GM23338 (cell line): ENCODE measurements at regions not wholly inside any gene's neighbourhood (a gene's known extent, or its start where the extent isn't known, plus 50 kb on each side); places are given as distances from the start of the nearest gene placed in this dataset.

ENCODE experiments used
- ATAC-seq: fragments of 200-7000 bp; cut with Tn5 transposase; 3 replicates; pipeline ENCODE4 v1.9.1; 2020
- DNase-seq: peaks from one replicate; pipeline ENCODE4 v3.0.0-alpha.2; 2015; ENCODE audit warnings: low spot score
- H2AFZ ChIP-seq: fragments of 200-600 bp; sonication (generic); 2 replicates; pipeline ENCODE4 v1.8.0; 2016; ENCODE audit warnings: antibody characterized with exemption, mild to moderate bottlenecking, moderate library complexity
- H3F3A ChIP-seq: fragments of 200-600 bp; sonication (generic); replicated peaks from 2 replicates; pipeline ENCODE4 v1.8.0; 2017; ENCODE audit warnings: antibody characterized with exemption, mixed run types, low read depth
- H3K27ac ChIP-seq: fragments of 200-600 bp; sonication (generic); 2 replicates; pipeline ENCODE4 v1.6.1; 2016; ENCODE audit warnings: low read depth
- H3K27me3 ChIP-seq: fragments of 200-600 bp; sonication (generic); 2 replicates; pipeline ENCODE4 v1.8.0; 2016; ENCODE audit warnings: mild to moderate bottlenecking, mixed run types, moderate library complexity; ENCODE audit not compliant: insufficient read depth
- H3K36me3 ChIP-seq: fragments of 200-600 bp; sonication (generic); 2 replicates; pipeline ENCODE4 v1.8.0; 2016; ENCODE audit warnings: mild to moderate bottlenecking; ENCODE audit not compliant: insufficient read depth
- H3K4me1 ChIP-seq: fragments of 200-600 bp; sonication (generic); 2 replicates; pipeline ENCODE4 v1.8.0; 2016; ENCODE audit warnings: mild to moderate bottlenecking, moderate library complexity; ENCODE audit not compliant: insufficient read depth
- H3K4me2 ChIP-seq: fragments of 200-600 bp; sonication (generic); 2 replicates; pipeline ENCODE4 v1.7.1; 2017; ENCODE audit warnings: mixed run types
- H3K4me3 ChIP-seq: fragments of 200-600 bp; sonication (generic); 2 replicates; pipeline ENCODE4 v1.6.1; 2016; ENCODE audit warnings: mixed run types
- H3K79me2 ChIP-seq: fragments of 200-600 bp; sonication (generic); replicated peaks from 2 replicates; pipeline ENCODE4 v1.8.0; 2017; ENCODE audit warnings: mild to moderate bottlenecking; ENCODE audit not compliant: insufficient read depth
- H3K9me2 ChIP-seq: fragments of 200-600 bp; sonication (generic); 2 replicates; pipeline ENCODE4 v1.8.0; 2017; ENCODE audit not compliant: insufficient read depth
- H4K20me1 ChIP-seq: fragments of 200-600 bp; sonication (generic); replicated peaks from 2 replicates; pipeline ENCODE4 v1.8.0; 2017; ENCODE audit warnings: mild to moderate bottlenecking; ENCODE audit not compliant: insufficient read depth
- H3K27ac Mint-ChIP-seq: 2 replicates; pipeline ENCODE4 v1.8.0; 2020; ENCODE audit warnings: inconsistent platforms, mild to moderate bottlenecking, moderate library complexity, mixed read lengths
- H3K27me3 Mint-ChIP-seq: 3 replicates; pipeline ENCODE4 v1.8.0; 2022; ENCODE audit warnings: low read depth, mild to moderate bottlenecking, moderate library complexity, mixed read lengths, inconsistent platforms; ENCODE audit not compliant: insufficient read depth, poor library complexity
- H3K36me3 Mint-ChIP-seq: 3 replicates; pipeline ENCODE4 v1.8.0; 2021; ENCODE audit warnings: low read depth, mild to moderate bottlenecking, inconsistent platforms, moderate library complexity, mixed read lengths
- H3K4me1 Mint-ChIP-seq: 3 replicates; pipeline ENCODE4 v1.8.0; 2020; ENCODE audit warnings: mild to moderate bottlenecking, inconsistent platforms, mixed read lengths
- H3K4me3 Mint-ChIP-seq: 3 replicates; pipeline ENCODE4 v1.8.0; 2021; ENCODE audit warnings: moderate library complexity, mild to moderate bottlenecking, inconsistent platforms, mixed read lengths
- H3K9me3 Mint-ChIP-seq: 3 replicates; pipeline ENCODE4 v1.8.0; 2020; ENCODE audit warnings: moderate library complexity, mild to moderate bottlenecking, inconsistent platforms, mixed read lengths
- ETS1 ChIP-seq: IDR thresholded peaks from 2 replicates; pipeline ENCODE4 v1.6.1; 2016; ENCODE audit warnings: antibody characterized with exemption
- EZH2 ChIP-seq: fragments of 200-600 bp; sonication (generic); IDR thresholded peaks from one replicate; pipeline ENCODE4 v1.8.0; 2017; ENCODE audit warnings: antibody characterized with exemption, mild to moderate bottlenecking, low read depth; ENCODE audit not compliant: unreplicated experiment
- POLR2AphosphoS5 ChIP-seq: IDR thresholded peaks from 2 replicates; pipeline ENCODE4 v1.6.1; 2016; ENCODE audit warnings: antibody characterized with exemption, low read depth
- ZNF462 ChIP-seq: fragments of 250-450 bp; sonication (Bioruptor Pico); IDR thresholded peaks from 2 replicates; pipeline ENCODE4 v1.5.0; 2020; ENCODE audit warnings: mild to moderate bottlenecking, moderate library complexity
- TF ChIP-seq, protein P1 (sequence below), 2 experiments: fragments of 200-600 bp in 1 of 2; sonication (generic) in 1 of 2; conservative IDR thresholded peaks; 2 replicates each; pipeline versions ENCODE4 v1.5.1 to v1.6.1; 2016 to 2017; ENCODE audit warnings: antibody characterized with exemption in 2 of 2, low read depth in 2 of 2, mild to moderate bottlenecking in 2 of 2, moderate library complexity in 1 of 2

DNA sequence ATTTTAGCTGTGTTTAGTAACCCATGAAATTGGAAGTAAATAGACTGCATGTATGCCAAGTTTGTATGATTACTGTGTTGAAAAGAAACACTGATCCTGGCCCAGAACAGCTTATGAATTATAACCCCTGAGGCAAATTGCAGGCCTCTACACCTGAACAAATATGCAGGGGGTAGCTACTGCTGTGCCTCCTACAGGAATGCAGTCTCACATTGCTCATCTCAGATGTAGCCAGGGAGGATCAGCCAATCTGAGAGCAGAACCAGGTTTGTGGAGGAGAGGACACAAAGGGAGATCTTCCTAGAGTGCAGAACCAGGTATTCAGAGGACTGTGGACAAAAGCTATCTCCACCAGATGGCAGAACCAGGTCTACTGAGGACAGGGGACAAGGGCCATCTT is 442.2 kb upstream of the DDI1 start:
- H3K27me3 ChIP-seq, result no peaks in the 10 kb centered on the region
- H2AFZ ChIP-seq, result no peak overlapping the region
- H3K4me1 ChIP-seq, result no peaks in the 10 kb centered on the region
- no peak overlapping the region for H3K4me2 ChIP-seq
- H3K36me3 ChIP-seq, result no peaks in the 10 kb centered on the region
- H3K4me1 Mint-ChIP-seq, result no peaks in the 10 kb centered on the region
- no peaks in the 10 kb centered on the region for H3K27me3 Mint-ChIP-seq
- no peaks in the 10 kb centered on the region for H3K36me3 Mint-ChIP-seq
- 0 out of 2 replicates have a peak, but pooled peaks cover 2% of the 10 kb centered on the region for H3K9me2 ChIP-seq
- no peaks in the 10 kb centered on the region for H3K79me2 ChIP-seq
- no peaks in the 10 kb centered on the region for H3F3A ChIP-seq
- ATAC-seq, result no peak
- no peak overlapping the region for H3K27ac ChIP-seq
- no peak overlapping the region for H3K4me3 Mint-ChIP-seq
- no peaks in the 10 kb centered on the region for H3K9me3 Mint-ChIP-seq
- no peaks in the 10 kb centered on the region for H4K20me1 ChIP-seq
- no peak overlapping the region for H3K27ac Mint-ChIP-seq
- no peak for TF ChIP-seq EZH2
- TF ChIP-seq, protein P1, sequence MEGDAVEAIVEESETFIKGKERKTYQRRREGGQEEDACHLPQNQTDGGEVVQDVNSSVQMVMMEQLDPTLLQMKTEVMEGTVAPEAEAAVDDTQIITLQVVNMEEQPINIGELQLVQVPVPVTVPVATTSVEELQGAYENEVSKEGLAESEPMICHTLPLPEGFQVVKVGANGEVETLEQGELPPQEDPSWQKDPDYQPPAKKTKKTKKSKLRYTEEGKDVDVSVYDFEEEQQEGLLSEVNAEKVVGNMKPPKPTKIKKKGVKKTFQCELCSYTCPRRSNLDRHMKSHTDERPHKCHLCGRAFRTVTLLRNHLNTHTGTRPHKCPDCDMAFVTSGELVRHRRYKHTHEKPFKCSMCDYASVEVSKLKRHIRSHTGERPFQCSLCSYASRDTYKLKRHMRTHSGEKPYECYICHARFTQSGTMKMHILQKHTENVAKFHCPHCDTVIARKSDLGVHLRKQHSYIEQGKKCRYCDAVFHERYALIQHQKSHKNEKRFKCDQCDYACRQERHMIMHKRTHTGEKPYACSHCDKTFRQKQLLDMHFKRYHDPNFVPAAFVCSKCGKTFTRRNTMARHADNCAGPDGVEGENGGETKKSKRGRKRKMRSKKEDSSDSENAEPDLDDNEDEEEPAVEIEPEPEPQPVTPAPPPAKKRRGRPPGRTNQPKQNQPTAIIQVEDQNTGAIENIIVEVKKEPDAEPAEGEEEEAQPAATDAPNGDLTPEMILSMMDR (conservative IDR thresholded peaks at IDR 0.05; ENCODE audit: low read depth in 2 of 2), result peak in 1 of 2 experiments; percentile 17; a peak in 1 of 4 replicates
- no peak for DNase-seq
- no peak overlapping the region for H3K4me3 ChIP-seq

DNA sequence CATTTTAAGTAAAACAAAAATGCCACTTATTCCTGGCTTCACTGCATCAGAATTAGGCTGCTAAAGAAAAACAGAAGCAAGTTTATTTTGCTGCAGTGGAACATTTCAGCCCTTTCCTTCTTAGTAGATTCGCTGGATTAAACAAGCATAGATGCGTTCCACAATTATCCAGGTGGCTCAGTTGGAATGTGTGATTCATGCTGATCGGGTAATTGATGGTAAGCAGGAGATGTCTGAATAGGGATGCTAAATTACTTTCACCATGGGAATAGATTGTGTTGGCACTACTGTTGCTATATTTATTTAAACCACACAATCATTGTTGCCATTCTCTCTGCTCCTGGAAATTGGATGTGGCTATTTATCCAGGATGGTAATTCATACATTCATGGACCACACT is 440.1 kb upstream of the DDI1 start:
- ATAC-seq (no peak), DNase-seq (no peak)
- Mint-ChIP-seq H3K27ac (no peak overlapping the region), H3K9me3 (no peaks in the 10 kb centered on the region), H3K4me3 (no peak overlapping the region), H3K27me3 (no peaks in the 10 kb centered on the region), H3K36me3 (no peaks in the 10 kb centered on the region), H3K4me1 (no peaks in the 10 kb centered on the region)
- no peaks in the 10 kb centered on the region for H3K4me1 ChIP-seq
- no peak overlapping the region for H3K4me3 ChIP-seq
- no peaks in the 10 kb centered on the region for H3K27me3 ChIP-seq
- H3K79me2 ChIP-seq, result no peaks in the 10 kb centered on the region
- H4K20me1 ChIP-seq, result no peaks in the 10 kb centered on the region
- H3F3A ChIP-seq, result no peaks in the 10 kb centered on the region
- TF ChIP-seq ETS1, result no peak
- no peak for TF ChIP-seq POLR2AphosphoS5
- H3K4me2 ChIP-seq, result no peak overlapping the region
- H3K9me2 ChIP-seq, result 0 out of 2 replicates have a peak, but pooled peaks cover 2% of the 10 kb centered on the region
- no peaks in the 10 kb centered on the region for H3K36me3 ChIP-seq
- no peak overlapping the region for H2AFZ ChIP-seq
- no peak overlapping the region for H3K27ac ChIP-seq

DNA sequence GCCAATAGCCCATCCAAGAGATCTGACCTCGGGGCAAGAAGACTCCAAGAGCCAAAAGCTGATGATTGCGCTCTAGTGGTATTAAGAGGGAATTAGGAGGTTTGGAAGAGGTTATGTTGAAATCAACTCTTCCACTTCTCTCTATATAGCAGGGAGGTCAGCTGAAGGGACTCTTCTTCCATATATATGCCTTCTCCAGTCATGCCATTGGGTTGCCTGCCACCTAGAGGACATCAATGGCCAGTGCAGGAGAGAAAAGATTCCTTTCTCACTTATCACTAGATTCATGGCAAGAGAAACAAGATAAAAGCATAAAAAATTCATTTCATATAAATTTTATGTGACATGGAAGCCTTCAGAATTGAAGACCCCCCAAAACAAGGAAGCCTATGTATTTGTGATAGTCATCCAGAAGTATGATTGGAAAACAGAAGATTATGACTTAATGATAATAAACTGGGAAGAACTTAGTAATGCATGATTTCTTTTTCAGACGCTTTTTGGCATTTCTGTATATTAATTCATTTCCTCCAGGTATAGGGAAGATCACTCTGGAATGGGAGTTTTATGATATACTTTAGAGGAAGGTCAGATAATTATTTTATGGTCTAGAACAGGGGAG is 435.1 kb upstream of the DDI1 start:
- Histone ChIP-seq H2AFZ (no peak overlapping the region), H3K27me3 (no peaks in the 10 kb centered on the region), H3K79me2 (no peaks in the 10 kb centered on the region), H3K4me1 (no peaks in the 10 kb centered on the region), H3K27ac (no peak overlapping the region), H3F3A (no peaks in the 10 kb centered on the region), H3K4me3 (no peak overlapping the region), H4K20me1 (no peaks in the 10 kb centered on the region), H3K36me3 (no peaks in the 10 kb centered on the region), H3K4me2 (no peak overlapping the region), H3K9me2 (no peaks in the 10 kb centered on the region)
- H3K4me1 Mint-ChIP-seq, result no peaks in the 10 kb centered on the region
- H3K4me3 Mint-ChIP-seq, result no peak overlapping the region
- ATAC-seq (peak; percentile 96), DNase-seq (peak; percentile 83)
- no peaks in the 10 kb centered on the region for H3K36me3 Mint-ChIP-seq
- no peaks in the 10 kb centered on the region for H3K27me3 Mint-ChIP-seq
- no peak overlapping the region for H3K27ac Mint-ChIP-seq
- no peaks in the 10 kb centered on the region for H3K9me3 Mint-ChIP-seq
- TF ChIP-seq ZNF462 (CRISPR knock-in tag), result 0 out of 2 replicates have a peak, but pooled peaks have one; percentile 27
